ENCODE measurements at regions not wholly inside any gene's neighbourhood (a gene's known extent, or its start where the extent isn't known, plus 50 kb on each side); places are given as distances from the start of the nearest gene placed in this dataset.

DNA sequence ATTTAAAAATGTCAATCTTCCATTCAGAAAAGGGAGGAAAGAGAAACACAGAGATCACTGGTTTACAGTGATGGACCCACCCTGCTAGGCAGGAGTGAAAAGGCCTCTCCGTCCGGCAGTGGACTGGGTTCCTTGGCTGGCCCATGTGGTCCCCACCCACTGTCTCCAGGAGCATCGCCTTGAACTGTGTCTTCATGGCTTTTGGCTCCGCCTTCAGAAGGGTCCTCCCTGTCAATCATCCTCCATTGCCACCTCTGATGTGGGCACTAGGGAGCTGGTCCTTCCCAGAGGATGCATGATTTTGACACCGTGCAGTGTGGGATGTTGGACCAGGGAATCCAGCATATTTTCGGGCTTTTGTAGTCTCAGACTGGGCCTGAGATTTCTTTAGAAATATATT lies 58.2 kb upstream of the B3GAT1 start:
- TF ChIP-seq, protein P1, sequence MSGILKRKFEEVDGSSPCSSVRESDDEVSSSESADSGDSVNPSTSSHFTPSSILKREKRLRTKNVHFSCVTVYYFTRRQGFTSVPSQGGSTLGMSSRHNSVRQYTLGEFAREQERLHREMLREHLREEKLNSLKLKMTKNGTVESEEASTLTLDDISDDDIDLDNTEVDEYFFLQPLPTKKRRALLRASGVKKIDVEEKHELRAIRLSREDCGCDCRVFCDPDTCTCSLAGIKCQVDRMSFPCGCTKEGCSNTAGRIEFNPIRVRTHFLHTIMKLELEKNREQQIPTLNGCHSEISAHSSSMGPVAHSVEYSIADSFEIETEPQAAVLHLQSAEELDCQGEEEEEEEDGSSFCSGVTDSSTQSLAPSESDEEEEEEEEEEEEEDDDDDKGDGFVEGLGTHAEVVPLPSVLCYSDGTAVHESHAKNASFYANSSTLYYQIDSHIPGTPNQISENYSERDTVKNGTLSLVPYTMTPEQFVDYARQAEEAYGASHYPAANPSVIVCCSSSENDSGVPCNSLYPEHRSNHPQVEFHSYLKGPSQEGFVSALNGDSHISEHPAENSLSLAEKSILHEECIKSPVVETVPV (CRISPR knock-in tag; IDR thresholded peaks at IDR 0.05), result no peak
- no peak for TF ChIP-seq ZNF70 (CRISPR knock-in tag; IDR thresholded peaks at IDR 0.05)
- no peak for TF ChIP-seq ZNF8 (CRISPR knock-in tag; IDR thresholded peaks at IDR 0.05)
- no peak for TF ChIP-seq ZC3H10 (CRISPR knock-in tag; IDR thresholded peaks at IDR 0.05)
- TF ChIP-seq BACH2 (CRISPR knock-in tag; IDR thresholded peaks at IDR 0.05; ENCODE audit: borderline replicate concordance), result no peak
- TF ChIP-seq TOX (CRISPR knock-in tag; IDR thresholded peaks at IDR 0.05; ENCODE audit: borderline replicate concordance), result no peak
- no peak for TF ChIP-seq ARNTL (CRISPR knock-in tag; IDR thresholded peaks at IDR 0.05; ENCODE audit: borderline replicate concordance, low read depth)
- TF ChIP-seq SNAI2 (CRISPR knock-in tag; IDR thresholded peaks at IDR 0.05), result no peak
- TF ChIP-seq, protein P2, sequence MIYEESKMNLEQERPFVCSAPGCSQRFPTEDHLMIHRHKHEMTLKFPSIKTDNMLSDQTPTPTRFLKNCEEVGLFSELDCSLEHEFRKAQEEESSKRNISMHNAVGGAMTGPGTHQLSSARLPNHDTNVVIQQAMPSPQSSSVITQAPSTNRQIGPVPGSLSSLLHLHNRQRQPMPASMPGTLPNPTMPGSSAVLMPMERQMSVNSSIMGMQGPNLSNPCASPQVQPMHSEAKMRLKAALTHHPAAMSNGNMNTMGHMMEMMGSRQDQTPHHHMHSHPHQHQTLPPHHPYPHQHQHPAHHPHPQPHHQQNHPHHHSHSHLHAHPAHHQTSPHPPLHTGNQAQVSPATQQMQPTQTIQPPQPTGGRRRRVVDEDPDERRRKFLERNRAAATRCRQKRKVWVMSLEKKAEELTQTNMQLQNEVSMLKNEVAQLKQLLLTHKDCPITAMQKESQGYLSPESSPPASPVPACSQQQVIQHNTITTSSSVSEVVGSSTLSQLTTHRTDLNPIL (CRISPR knock-in tag; IDR thresholded peaks at IDR 0.05; ENCODE audit: low read depth), result no peak
- no peak for TF ChIP-seq ZNF565 (CRISPR knock-in tag; conservative IDR thresholded peaks at IDR 0.05; ENCODE audit: low read depth)
- TF ChIP-seq, protein P3, sequence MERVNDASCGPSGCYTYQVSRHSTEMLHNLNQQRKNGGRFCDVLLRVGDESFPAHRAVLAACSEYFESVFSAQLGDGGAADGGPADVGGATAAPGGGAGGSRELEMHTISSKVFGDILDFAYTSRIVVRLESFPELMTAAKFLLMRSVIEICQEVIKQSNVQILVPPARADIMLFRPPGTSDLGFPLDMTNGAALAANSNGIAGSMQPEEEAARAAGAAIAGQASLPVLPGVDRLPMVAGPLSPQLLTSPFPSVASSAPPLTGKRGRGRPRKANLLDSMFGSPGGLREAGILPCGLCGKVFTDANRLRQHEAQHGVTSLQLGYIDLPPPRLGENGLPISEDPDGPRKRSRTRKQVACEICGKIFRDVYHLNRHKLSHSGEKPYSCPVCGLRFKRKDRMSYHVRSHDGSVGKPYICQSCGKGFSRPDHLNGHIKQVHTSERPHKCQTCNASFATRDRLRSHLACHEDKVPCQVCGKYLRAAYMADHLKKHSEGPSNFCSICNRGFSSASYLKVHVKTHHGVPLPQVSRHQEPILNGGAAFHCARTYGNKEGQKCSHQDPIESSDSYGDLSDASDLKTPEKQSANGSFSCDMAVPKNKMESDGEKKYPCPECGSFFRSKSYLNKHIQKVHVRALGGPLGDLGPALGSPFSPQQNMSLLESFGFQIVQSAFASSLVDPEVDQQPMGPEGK (CRISPR knock-in tag; IDR thresholded peaks at IDR 0.05; ENCODE audit: borderline replicate concordance), result no peak
- no peak for TF ChIP-seq GLIS3 (CRISPR knock-in tag; IDR thresholded peaks at IDR 0.05)
- ATAC-seq, result no peak

DNA sequence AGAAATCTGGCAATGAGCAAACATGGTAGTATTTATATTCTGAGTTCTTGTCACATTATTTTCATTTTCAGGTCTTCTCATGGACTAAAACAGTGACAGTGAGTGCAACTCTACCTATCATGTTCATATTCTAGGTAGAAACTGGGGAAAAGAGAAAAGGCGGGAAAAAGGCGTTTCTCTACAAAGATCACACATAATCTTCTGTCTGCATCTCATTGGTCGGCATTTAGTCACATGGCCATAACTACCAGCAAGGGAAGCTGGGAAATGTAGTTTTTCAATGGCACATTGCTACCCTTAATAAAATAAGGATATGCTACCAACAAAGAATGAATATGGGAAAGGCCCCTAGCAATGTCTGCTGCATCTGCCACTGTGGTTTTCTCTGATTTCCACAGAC lies 57.6 kb upstream of the B3GAT1 start:
- TF ChIP-seq RARB (CRISPR knock-in tag; IDR thresholded peaks at IDR 0.05), result no peak
- no peak for ATAC-seq

DNA sequence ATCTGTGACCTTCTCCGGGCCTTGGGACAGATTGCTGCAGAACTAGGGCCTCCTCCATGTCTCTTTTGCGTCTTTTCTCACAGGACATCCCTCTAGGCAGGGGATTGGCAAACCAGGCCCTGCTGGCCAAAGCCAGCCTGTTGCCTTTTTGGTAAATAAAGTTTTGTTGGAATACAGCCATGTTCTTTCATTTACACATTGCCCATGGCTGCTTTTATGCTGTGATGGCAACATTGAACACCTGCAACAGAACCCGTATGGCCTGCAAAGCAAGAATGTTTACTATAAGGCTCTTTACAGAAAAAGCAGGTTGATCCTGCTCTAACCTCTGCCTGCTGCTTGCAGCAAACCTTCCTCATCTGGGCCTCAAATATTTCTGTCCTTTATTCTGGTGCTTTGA lies 56.8 kb upstream of the B3GAT1 start:
- TF ChIP-seq ARNTL (CRISPR knock-in tag; IDR thresholded peaks at IDR 0.05; ENCODE audit: borderline replicate concordance, low read depth), result no peak
- ATAC-seq, result no peak

DNA sequence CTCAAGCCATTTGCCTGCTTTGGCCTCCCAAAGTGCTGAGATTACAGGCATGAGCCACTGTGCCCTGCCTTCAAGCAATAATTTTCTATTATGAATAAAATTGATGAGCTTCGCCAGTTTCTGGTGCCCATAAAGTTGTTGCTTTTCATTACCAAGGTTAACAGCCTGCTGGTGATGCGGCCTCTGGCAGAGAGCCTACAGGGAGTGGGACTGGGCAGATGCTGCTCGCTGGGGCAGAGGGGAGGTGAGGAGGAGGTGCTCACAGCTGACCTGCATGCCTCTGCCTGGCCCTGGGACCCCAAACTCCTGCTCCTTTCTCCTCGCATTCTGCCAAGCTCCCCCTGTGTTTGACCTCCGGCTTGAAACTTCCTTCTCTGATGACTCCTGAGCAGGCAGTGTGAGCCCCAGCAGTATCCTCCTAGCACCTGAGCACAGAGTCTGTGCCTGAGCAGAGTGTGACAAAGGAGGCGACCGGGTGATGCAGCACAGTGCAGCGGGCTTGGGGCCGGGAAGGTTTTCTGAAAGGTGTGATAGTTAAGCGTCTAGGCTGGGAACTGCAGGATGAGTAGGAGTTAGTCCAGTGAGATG lies 56.1 kb upstream of the B3GAT1 start:
- no peak for ATAC-seq
- no peak for TF ChIP-seq CSDC2 (CRISPR knock-in tag; IDR thresholded peaks at IDR 0.05)
- TF ChIP-seq TOX (CRISPR knock-in tag; IDR thresholded peaks at IDR 0.05; ENCODE audit: borderline replicate concordance), result no peak
- no peak for TF ChIP-seq ZNF565 (CRISPR knock-in tag; conservative IDR thresholded peaks at IDR 0.05; ENCODE audit: low read depth)
- TF ChIP-seq ESRRG (CRISPR knock-in tag; IDR thresholded peaks at IDR 0.05), result no peak
- TF ChIP-seq, protein P2 (CRISPR knock-in tag; IDR thresholded peaks at IDR 0.05; ENCODE audit: low read depth), result no peak
- no peak for TF ChIP-seq ISL1 (CRISPR knock-in tag; IDR thresholded peaks at IDR 0.05)
- TF ChIP-seq, protein P4, sequence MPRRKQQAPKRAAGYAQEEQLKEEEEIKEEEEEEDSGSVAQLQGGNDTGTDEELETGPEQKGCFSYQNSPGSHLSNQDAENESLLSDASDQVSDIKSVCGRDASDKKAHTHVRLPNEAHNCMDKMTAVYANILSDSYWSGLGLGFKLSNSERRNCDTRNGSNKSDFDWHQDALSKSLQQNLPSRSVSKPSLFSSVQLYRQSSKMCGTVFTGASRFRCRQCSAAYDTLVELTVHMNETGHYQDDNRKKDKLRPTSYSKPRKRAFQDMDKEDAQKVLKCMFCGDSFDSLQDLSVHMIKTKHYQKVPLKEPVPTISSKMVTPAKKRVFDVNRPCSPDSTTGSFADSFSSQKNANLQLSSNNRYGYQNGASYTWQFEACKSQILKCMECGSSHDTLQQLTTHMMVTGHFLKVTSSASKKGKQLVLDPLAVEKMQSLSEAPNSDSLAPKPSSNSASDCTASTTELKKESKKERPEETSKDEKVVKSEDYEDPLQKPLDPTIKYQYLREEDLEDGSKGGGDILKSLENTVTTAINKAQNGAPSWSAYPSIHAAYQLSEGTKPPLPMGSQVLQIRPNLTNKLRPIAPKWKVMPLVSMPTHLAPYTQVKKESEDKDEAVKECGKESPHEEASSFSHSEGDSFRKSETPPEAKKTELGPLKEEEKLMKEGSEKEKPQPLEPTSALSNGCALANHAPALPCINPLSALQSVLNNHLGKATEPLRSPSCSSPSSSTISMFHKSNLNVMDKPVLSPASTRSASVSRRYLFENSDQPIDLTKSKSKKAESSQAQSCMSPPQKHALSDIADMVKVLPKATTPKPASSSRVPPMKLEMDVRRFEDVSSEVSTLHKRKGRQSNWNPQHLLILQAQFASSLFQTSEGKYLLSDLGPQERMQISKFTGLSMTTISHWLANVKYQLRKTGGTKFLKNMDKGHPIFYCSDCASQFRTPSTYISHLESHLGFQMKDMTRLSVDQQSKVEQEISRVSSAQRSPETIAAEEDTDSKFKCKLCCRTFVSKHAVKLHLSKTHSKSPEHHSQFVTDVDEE (CRISPR knock-in tag; IDR thresholded peaks at IDR 0.05), result no peak
- TF ChIP-seq, protein P5, sequence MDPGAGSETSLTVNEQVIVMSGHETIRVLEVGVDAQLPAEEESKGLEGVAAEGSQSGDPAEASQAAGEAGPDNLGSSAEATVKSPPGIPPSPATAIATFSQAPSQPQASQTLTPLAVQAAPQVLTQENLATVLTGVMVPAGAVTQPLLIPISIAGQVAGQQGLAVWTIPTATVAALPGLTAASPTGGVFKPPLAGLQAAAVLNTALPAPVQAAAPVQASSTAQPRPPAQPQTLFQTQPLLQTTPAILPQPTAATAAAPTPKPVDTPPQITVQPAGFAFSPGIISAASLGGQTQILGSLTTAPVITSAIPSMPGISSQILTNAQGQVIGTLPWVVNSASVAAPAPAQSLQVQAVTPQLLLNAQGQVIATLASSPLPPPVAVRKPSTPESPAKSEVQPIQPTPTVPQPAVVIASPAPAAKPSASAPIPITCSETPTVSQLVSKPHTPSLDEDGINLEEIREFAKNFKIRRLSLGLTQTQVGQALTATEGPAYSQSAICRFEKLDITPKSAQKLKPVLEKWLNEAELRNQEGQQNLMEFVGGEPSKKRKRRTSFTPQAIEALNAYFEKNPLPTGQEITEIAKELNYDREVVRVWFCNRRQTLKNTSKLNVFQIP (CRISPR knock-in tag; IDR thresholded peaks at IDR 0.05; ENCODE audit: borderline replicate concordance, low read depth), result no peak
- TF ChIP-seq TCF4 (CRISPR knock-in tag; IDR thresholded peaks at IDR 0.05; ENCODE audit: borderline replicate concordance), result no peak
- TF ChIP-seq ZC3H10 (CRISPR knock-in tag; IDR thresholded peaks at IDR 0.05), result no peak
- TF ChIP-seq ZNF70 (CRISPR knock-in tag; IDR thresholded peaks at IDR 0.05), result no peak
- TF ChIP-seq, protein P1 (CRISPR knock-in tag; IDR thresholded peaks at IDR 0.05), result no peak
- TF ChIP-seq ZFP3 (CRISPR knock-in tag; IDR thresholded peaks at IDR 0.05), result no peak
- no peak for TF ChIP-seq OSR1 (CRISPR knock-in tag; IDR thresholded peaks at IDR 0.05)
